ENCODE measurements at regions not wholly inside any gene's neighbourhood (a gene's known extent, or its start where the extent isn't known, plus 50 kb on each side); places are given as distances from the start of the nearest gene placed in this dataset.

- H3K36me3 ChIP-seq (replicated peaks in 1 of 2; ENCODE audit: control insufficient read depth in 1 of 2, insufficient read depth in 2 of 2, low read length in 2 of 2), result no peaks in the 10 kb centered on the region
- no peaks in the 10 kb centered on the region for H3K4me1 ChIP-seq (ENCODE audit: insufficient read depth, low read length)
- CTCF ChIA-PET (ENCODE audit: low intra/inter-chr PET ratio, low total read pairs), result no interaction called here
- H3K27me3 ChIP-seq (ENCODE audit: control insufficient read depth in 1 of 2, insufficient read depth in 2 of 2, low read length in 2 of 2), result no peaks in the 10 kb centered on the region
- POLR2A ChIA-PET, result no interaction called here
- H3K27ac ChIP-seq (ENCODE audit: extremely low read length, insufficient read depth, low read length), result no peak overlapping the region
- H3K4me3 ChIP-seq (replicated peaks in 1 of 3; ENCODE audit: insufficient read depth in 1 of 3, low read depth in 2 of 3, low read length in 3 of 3), result no peak overlapping the region
- in situ Hi-C loops (cut with HindIII; ENCODE audit: extremely low pct_ligation_motif_present, low pct_unique_long_range_greater_than_20kb), result no loop called here
- TF ChIP-seq POLR2G (IDR thresholded peaks at IDR 0.05; ENCODE audit: low read depth, low read length) (no peak), HDAC2 (CRISPR knock-in tag; IDR thresholded peaks at IDR 0.05) (no peak)
- TF ChIP-seq, protein P1, sequence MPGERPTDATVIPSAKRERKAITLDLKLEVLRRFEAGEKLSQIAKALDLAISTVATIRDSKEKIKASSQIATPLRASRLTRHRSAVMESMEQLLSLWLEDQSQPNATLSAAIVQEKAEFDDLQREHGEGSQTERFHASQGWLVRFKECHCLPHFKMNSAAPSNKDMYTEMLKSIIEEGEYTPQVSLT (CRISPR knock-in tag; IDR thresholded peaks at IDR 0.05; ENCODE audit: borderline replicate concordance, low read depth), result no peak
- no TSS peak for BruUV-seq (replicated peaks)
- 21% methylated on average over 4 of the region's 4 CpGs for WGBS (ENCODE audit: low lambda C conversion rate)
- no peak overlapping the region for H3K4me2 ChIP-seq (ENCODE audit: low read depth, low read length)
- no peaks in the 10 kb centered on the region for H3K9me3 ChIP-seq (ENCODE audit: low read length)
- no peak overlapping the region for H2AFZ ChIP-seq (ENCODE audit: low read length)
- no peaks in the 10 kb centered on the region for H3K79me2 ChIP-seq (ENCODE audit: insufficient read depth, low read length)
- FAIRE-seq (no peak), ATAC-seq (no peak), DNase-seq (ENCODE audit: low spot score) (no peak)
- no peaks in the 10 kb centered on the region for H4K20me1 ChIP-seq (ENCODE audit: insufficient read depth, low read length)
- H3K9ac ChIP-seq (ENCODE audit: insufficient read depth, low read depth, low read length), result no peak overlapping the region
- intact Hi-C loops (cut with micrococcal nuclease; ENCODE audit: unreplicated experiment), result no loop called here
Measured at GRCh38 chr14:78075033-78075432, 95.1 kb upstream of the NRXN3 start.

DNA sequence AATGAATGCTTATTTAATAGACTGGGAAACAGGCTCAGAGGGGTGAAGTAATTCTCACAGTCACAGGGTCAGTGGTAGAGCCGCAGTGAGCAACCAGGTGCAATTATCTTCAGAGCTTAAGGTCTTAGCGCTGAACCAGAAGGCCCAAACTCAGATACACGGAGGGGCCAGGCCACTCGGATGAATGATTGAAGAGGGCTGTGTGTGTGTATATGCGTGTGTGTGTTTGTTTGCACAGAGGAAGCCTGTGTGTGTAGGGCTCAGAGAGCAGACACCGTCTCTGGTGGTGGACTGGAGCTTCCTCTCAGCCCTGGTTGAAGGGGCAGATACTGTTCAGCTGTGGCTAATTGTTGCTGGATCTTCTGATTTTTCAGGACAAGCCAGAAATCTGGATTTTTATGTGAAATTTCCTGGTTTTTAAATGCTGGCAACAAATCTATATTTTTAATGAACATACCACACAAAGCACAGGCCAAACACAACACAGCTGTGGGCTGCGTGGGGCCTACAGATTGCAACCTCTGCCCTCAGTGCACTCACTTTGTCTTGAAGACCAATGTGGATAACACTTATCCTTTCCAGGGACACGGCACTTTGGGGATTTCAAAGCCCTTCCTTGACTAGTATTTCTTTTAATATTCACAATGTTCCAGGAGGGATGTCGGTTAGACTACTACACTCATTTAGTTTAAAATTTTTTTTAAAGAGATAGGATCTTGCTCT lies 94.5 kb upstream of the NRXN3 start:
- no peaks in the 10 kb centered on the region for H3K9me3 ChIP-seq (ENCODE audit: low read length)
- H3K4me2 ChIP-seq (ENCODE audit: low read depth, low read length), result no peak overlapping the region
- intact Hi-C loops (cut with micrococcal nuclease; ENCODE audit: unreplicated experiment), result no loop called here
- ChIA-PET CTCF (ENCODE audit: low intra/inter-chr PET ratio, low total read pairs) (no interaction called here), POLR2A (no interaction called here)
- H3K27ac ChIP-seq (ENCODE audit: extremely low read length, insufficient read depth, low read length), result no peak overlapping the region
- H4K20me1 ChIP-seq (ENCODE audit: insufficient read depth, low read length), result no peaks in the 10 kb centered on the region
- H3K79me2 ChIP-seq (ENCODE audit: insufficient read depth, low read length), result no peaks in the 10 kb centered on the region
- DNase-seq (ENCODE audit: low spot score) (peak; percentile 3), FAIRE-seq (no peak), ATAC-seq (peak; percentile 92)
- H3K36me3 ChIP-seq (replicated peaks in 1 of 2; ENCODE audit: control insufficient read depth in 1 of 2, insufficient read depth in 2 of 2, low read length in 2 of 2), result no peaks in the 10 kb centered on the region
- in situ Hi-C loops (cut with HindIII; ENCODE audit: extremely low pct_ligation_motif_present, low pct_unique_long_range_greater_than_20kb), result no loop called here
- H3K9ac ChIP-seq (ENCODE audit: insufficient read depth, low read depth, low read length), result no peak overlapping the region
- TF ChIP-seq ZNF768 (CRISPR knock-in tag; IDR thresholded peaks at IDR 0.05) (peak; percentile 48), FOXA1 (IDR thresholded peaks at IDR 0.05) (no peak), FOXA1 (CRISPR knock-in tag; IDR thresholded peaks at IDR 0.05) (0 out of 2 replicates have a peak, but pooled peaks have one; percentile 12), KDM4B (CRISPR knock-in tag; IDR thresholded peaks at IDR 0.05) (no peak)
- TF ChIP-seq, protein P2, sequence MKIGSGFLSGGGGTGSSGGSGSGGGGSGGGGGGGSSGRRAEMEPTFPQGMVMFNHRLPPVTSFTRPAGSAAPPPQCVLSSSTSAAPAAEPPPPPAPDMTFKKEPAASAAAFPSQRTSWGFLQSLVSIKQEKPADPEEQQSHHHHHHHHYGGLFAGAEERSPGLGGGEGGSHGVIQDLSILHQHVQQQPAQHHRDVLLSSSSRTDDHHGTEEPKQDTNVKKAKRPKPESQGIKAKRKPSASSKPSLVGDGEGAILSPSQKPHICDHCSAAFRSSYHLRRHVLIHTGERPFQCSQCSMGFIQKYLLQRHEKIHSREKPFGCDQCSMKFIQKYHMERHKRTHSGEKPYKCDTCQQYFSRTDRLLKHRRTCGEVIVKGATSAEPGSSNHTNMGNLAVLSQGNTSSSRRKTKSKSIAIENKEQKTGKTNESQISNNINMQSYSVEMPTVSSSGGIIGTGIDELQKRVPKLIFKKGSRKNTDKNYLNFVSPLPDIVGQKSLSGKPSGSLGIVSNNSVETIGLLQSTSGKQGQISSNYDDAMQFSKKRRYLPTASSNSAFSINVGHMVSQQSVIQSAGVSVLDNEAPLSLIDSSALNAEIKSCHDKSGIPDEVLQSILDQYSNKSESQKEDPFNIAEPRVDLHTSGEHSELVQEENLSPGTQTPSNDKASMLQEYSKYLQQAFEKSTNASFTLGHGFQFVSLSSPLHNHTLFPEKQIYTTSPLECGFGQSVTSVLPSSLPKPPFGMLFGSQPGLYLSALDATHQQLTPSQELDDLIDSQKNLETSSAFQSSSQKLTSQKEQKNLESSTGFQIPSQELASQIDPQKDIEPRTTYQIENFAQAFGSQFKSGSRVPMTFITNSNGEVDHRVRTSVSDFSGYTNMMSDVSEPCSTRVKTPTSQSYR (CRISPR knock-in tag; IDR thresholded peaks at IDR 0.05; ENCODE audit: borderline replicate concordance), result no peak
- TF ChIP-seq, protein P3, sequence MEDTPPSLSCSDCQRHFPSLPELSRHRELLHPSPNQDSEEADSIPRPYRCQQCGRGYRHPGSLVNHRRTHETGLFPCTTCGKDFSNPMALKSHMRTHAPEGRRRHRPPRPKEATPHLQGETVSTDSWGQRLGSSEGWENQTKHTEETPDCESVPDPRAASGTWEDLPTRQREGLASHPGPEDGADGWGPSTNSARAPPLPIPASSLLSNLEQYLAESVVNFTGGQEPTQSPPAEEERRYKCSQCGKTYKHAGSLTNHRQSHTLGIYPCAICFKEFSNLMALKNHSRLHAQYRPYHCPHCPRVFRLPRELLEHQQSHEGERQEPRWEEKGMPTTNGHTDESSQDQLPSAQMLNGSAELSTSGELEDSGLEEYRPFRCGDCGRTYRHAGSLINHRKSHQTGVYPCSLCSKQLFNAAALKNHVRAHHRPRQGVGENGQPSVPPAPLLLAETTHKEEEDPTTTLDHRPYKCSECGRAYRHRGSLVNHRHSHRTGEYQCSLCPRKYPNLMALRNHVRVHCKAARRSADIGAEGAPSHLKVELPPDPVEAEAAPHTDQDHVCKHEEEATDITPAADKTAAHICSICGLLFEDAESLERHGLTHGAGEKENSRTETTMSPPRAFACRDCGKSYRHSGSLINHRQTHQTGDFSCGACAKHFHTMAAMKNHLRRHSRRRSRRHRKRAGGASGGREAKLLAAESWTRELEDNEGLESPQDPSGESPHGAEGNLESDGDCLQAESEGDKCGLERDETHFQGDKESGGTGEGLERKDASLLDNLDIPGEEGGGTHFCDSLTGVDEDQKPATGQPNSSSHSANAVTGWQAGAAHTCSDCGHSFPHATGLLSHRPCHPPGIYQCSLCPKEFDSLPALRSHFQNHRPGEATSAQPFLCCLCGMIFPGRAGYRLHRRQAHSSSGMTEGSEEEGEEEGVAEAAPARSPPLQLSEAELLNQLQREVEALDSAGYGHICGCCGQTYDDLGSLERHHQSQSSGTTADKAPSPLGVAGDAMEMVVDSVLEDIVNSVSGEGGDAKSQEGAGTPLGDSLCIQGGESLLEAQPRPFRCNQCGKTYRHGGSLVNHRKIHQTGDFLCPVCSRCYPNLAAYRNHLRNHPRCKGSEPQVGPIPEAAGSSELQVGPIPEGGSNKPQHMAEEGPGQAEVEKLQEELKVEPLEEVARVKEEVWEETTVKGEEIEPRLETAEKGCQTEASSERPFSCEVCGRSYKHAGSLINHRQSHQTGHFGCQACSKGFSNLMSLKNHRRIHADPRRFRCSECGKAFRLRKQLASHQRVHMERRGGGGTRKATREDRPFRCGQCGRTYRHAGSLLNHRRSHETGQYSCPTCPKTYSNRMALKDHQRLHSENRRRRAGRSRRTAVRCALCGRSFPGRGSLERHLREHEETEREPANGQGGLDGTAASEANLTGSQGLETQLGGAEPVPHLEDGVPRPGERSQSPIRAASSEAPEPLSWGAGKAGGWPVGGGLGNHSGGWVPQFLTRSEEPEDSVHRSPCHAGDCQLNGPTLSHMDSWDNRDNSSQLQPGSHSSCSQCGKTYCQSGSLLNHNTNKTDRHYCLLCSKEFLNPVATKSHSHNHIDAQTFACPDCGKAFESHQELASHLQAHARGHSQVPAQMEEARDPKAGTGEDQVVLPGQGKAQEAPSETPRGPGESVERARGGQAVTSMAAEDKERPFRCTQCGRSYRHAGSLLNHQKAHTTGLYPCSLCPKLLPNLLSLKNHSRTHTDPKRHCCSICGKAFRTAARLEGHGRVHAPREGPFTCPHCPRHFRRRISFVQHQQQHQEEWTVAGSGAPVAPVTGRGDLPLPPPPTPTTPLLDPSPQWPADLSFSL (CRISPR knock-in tag; IDR thresholded peaks at IDR 0.05), result peak; percentile 57; the same call in 1 of the 2 replicates
- WGBS (ENCODE audit: low lambda C conversion rate), result 22% methylated on average over 9 of the region's 9 CpGs
- no TSS peak for BruUV-seq (replicated peaks)
- H3K27me3 ChIP-seq (ENCODE audit: control insufficient read depth in 1 of 2, insufficient read depth in 2 of 2, low read length in 2 of 2), result no peaks in the 10 kb centered on the region
- no peaks in the 10 kb centered on the region for H3K4me1 ChIP-seq (ENCODE audit: insufficient read depth, low read length)
- H2AFZ ChIP-seq (ENCODE audit: low read length), result no peak overlapping the region
- H3K4me3 ChIP-seq (replicated peaks in 1 of 3; ENCODE audit: insufficient read depth in 1 of 3, low read depth in 2 of 3, low read length in 3 of 3), result no peak overlapping the region

Data from HepG2 (cell line).